GM18873 (cell line): ENCODE measurements at regions not wholly inside any gene's neighbourhood (a gene's known extent, or its start where the extent isn't known, plus 50 kb on each side); places are given as distances from the start of the nearest gene placed in this dataset.

Experiments used
- ATAC-seq: cut with Tn5 transposase; IDR thresholded peaks from one replicate; pipeline ENCODE4 v1.9.1; 2021; ENCODE audit warnings: mild to moderate bottlenecking, moderate library complexity, moderate number of reproducible peaks; ENCODE audit not compliant: unreplicated experiment, low FRiP score

GRCh38 chr11:26777372-26777808 is 55.5 kb upstream of the SLC5A12 start:
- no peak for ATAC-seq

DNA sequence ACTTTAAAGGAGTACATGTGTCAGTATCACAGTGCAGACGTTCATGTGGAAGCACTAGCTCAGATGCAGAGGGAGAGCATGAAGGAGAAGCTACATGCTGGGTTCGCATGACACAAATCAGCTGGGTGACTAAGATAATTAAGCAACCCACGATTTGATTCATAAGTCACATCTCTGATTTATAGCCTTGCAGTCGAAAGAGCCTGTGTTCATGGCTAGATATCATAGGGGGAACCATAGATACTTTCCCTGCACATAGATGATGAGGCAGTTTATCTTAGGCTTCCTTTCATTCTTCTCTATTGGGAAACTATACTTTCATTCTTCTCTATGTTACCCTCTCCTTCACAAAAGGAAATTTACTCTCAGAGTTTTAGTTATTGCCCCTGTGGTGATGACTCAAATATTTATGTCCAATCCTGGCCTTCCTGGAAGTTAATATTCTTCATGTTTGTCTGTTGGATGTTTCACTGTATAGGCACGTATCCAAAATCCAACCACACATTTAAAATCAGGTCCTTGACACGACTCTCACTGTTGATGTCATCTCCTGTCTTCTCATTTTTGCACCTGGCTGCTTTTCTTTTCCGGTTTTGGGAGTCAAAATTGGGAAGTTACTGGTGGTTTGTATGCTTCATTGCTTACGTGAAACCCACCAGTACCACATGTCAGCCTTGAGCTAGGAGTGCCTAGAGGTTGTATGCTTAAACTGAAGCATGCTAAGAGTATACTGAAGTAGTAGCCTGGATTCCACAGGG is 56.3 kb upstream of the SLC5A12 start:
- ATAC-seq, result no peak

DNA sequence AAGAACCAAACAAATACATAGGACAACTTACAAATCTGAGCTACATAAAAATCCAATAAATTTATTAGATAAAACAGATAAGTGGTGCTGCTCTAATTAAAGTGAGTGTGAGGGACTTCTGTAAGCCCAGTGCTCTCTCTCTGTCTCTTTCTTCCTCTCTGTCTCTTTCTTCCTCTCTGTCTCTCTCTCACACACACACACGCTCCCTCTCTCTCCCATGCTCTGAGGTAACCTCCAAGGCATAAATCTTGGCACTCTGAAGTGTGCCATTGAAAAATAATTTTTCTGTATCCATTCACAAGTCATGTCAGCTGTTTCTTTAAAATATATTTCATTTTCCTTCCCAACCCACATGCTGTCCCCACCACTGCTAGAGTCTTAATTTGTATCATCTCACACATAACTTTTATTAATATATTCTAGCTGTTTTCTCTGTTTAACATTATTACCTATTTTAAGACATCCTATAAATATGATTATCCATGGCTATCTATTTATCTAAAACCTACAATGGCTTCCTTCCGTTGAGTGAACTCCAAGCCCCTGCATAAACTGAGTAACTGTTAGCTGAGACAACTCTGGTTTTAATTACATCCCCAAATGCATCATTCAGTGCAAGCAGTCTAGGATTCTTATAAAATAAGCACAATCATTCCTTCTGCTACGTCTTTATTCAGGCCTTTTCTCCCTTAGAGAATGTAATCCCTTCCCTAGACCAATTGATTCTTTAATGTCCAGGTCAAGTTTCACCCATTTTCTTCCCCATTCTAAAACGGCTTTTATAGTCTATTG is 57.4 kb upstream of the SLC5A12 start:
- ATAC-seq, result no peak

GRCh38 chr11:26780376-26781085 is 58.7 kb upstream of the SLC5A12 start:
- ATAC-seq, result no peak

DNA sequence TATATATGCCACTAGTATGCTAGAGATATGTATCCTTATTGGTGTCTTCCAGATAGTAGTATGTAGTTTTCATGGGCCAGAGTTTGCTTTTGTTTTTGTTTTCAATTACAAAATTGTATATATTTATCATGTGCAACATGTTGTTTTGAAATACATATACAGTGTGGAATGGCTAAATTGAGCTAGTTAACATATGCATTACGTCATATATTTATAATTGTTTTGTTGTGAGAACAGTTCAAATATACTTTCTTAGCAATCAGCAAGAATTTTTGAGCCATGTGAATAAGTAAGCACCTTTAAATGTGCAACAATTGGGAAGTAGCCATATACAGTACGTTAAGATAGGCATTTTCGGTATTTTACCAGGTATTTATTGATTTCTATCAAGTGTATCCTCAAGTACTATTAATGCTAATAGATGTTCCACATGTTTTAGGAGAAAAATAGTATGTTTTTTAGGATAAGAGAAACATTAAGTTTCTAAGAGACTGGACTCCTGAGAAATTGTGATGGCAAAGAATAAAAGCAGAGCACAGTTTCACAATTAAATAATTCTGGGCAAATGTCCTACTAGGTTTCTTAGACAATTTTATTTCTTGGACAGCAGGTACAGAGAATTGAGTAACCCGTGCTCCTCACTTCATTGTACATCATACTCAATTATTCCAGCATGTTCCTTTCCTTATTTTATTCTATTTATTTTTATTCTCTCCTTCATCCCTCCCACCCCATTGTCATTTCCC is 60.5 kb upstream of the SLC5A12 start:
- no peak for ATAC-seq

GRCh38 chr11:26783997-26784396 is 62.1 kb upstream of the SLC5A12 start:
- ATAC-seq, result no peak

DNA sequence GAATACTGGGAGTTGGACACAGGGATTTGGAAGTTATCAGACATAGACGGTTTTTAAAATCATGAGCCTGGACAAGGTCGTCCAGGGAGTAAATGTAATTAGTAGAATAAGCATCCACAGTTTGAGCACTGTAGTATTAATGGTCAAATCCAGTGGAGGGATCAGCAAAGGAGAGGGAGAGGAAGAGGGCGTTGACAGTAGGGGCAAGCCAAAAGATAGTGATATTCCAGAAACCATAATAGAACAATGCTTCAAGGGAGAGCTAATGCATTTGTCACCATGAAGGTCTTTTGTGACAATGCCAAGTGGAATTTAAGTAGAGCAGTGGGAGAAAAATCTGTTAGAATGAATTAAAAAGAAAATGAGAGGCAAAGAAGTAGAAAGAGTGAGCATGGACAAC is 68.9 kb upstream of the SLC5A12 start:
- ATAC-seq, result no peak

GRCh38 chr11:26792941-26793340 is 71.1 kb upstream of the SLC5A12 start:
- no peak for ATAC-seq

GRCh38 chr11:26793487-26793886 is 71.6 kb upstream of the SLC5A12 start:
- no peak for ATAC-seq

GRCh38 chr11:26801601-26802000 is 79.7 kb upstream of the SLC5A12 start:
- no peak for ATAC-seq

DNA sequence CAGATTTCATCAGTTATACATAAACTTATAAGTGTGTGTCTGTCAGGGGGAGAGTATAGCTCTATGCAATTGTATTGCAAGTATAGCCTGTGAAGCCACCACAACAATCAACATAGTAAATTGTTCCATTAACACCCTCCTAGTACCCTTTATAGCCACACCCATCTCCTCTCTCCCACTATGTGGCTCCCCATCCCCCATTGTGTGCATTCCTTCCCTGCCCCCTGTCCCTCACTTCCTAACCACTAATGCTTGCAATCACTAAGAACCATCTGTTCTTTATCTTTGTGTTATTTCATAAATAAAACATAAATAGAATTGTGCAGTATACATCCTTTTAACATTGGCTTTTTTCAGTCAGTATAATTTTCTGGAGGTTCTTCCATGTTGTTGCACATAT is 83.1 kb upstream of the SLC5A12 start:
- no peak for ATAC-seq

- ATAC-seq, result no peak
Observed at GRCh38 chr11:26806219-26806618, 84.4 kb upstream of the SLC5A12 start.

GRCh38 chr11:26820739-26821138 is 98.9 kb upstream of the SLC5A12 start:
- no peak for ATAC-seq

DNA sequence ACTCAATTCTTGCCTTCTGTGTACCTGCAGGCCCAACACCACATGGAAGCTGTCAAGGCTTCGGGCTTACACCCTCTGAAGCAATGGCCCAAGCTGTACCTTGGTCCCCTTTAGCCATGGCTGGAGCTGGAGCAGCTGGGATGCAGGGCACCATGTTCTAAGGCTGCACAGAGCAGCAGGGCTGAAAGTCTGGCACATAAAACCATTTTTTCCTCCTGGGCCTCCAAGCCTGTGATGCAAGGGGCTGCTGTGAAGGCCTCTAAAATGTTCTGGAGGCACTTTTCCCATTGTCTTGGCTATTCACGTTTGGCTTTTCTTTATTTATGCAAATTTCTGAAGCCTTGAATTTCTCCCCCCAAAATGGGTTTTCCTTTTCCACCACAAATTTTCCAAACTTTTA is 102.1 kb upstream of the SLC5A12 start:
- ATAC-seq, result no peak

- ATAC-seq, result no peak
Observed at GRCh38 chr11:26827567-26828081, 105.8 kb upstream of the SLC5A12 start.

DNA sequence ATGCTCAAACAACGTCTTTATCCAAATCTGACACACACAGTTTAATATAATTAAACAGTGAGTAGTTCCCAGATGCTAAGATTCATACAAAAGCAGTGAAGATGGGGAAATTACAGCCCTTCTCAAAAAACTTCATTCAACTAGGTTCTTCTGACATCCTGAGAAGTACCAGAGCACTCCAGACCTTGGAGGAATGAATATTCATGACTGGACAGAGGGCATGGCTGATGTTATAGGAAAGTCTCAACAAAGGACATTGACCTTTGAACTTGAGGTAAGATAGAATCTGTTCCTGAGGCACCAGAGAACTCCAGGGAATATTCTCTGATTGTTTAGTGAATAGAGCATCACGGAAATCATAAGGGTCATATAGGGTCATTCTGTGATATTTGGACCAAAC is 106.4 kb upstream of the SLC5A12 start:
- no peak for ATAC-seq

DNA sequence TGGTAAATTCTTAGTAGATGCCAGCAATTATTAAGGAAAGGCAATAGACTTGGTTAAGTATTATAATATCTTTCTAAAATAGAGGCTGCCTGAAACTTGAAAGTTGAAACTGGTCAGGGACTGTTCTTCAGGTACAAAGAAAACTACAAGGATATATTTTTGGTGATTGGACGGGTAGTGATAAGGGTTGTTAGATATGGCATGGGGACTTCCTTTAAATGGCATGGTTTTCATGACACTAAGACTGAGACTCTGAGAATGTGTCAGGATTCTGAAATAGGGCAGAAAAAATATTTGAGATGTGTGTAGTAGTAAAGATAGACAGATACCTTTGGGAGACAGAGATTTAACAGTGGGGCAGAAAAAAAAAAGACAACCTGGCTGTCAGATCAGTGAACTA is 108.4 kb upstream of the SLC5A12 start:
- no peak for ATAC-seq

GRCh38 chr11:26830757-26831156 is 108.9 kb upstream of the SLC5A12 start:
- no peak for ATAC-seq

- no peak for ATAC-seq
Observed at GRCh38 chr11:26834601-26835000, 112.7 kb upstream of the SLC5A12 start.

GRCh38 chr11:26835611-26836010 is 113.8 kb upstream of the SLC5A12 start:
- no peak for ATAC-seq
